HEK293 (cell line): ENCODE measurements at regions not wholly inside any gene's neighbourhood (a gene's known extent, or its start where the extent isn't known, plus 50 kb on each side); places are given as distances from the start of the nearest gene placed in this dataset.

Experiments
- CTCF ChIA-PET: fragments of 350-600 bp; formaldehyde crosslinking; extraction: SDS; loops from one replicate; lab custom pipeline; 2021; ENCODE audit warnings: antibody characterized with exemption; lab: Yijun Ruan, JAX
- POLR2A ChIA-PET: fragments of 300-600 bp; formaldehyde crosslinking; extraction: SDS; loops from one replicate; lab custom pipeline; 2020; ENCODE audit warnings: antibody characterized with exemption, inconsistent platforms; lab: Yijun Ruan, JAX
- H3K27ac ChIP-seq: fragments of 200-500 bp; sonication (Bioruptor generic); 2 replicates; pipeline ENCODE4 v1.5.1; 2014; ENCODE audit warnings: low read depth, low read length, control low read depth, inconsistent platforms; ENCODE audit errors: extremely low read depth
- H3K36me3 ChIP-seq, 2 experiments: fragments of 200-500 bp in 1 of 2; sonication (Bioruptor generic) in 1 of 2; 1 replicate in 1 of 2; 2 replicates in 1 of 2; pipeline ENCODE4 v1.5.1; 2014 to 2017; ENCODE audit warnings: inconsistent platforms in 2 of 2, low read length in 2 of 2; ENCODE audit not compliant: control insufficient read depth in 2 of 2, insufficient read depth in 1 of 2
- H3K4me1 ChIP-seq: fragments of 200-500 bp; sonication (Bioruptor generic); 2 replicates; pipeline ENCODE4 v1.5.1; 2014; ENCODE audit warnings: mild to moderate bottlenecking, low read length, inconsistent platforms; ENCODE audit not compliant: control insufficient read depth, insufficient read depth
- H3K4me3 ChIP-seq: 2 replicates; pipeline ENCODE4 v1.5.1; 2011; ENCODE audit warnings: low read depth, mild to moderate bottlenecking, control low read depth, low read length, moderate library complexity
- H3K9me3 ChIP-seq: fragments of 200-500 bp; sonication (Bioruptor generic); 2 replicates; pipeline ENCODE4 v1.5.1; 2014; ENCODE audit warnings: low read depth, low read length, inconsistent platforms; ENCODE audit not compliant: control insufficient read depth, insufficient read depth
- OVOL3 ChIP-seq: fragments of 450-650 bp; formaldehyde crosslinking; IDR thresholded peaks from 2 replicates; pipeline ENCODE4 v1.5.1; 2016; ENCODE audit warnings: missing biosample characterization, missing genetic modification characterization
- WT1 ChIP-seq: fragments of 450-650 bp; formaldehyde crosslinking; IDR thresholded peaks from 2 replicates; pipeline ENCODE4 v1.5.1; 2016; ENCODE audit warnings: missing biosample characterization, missing genetic modification characterization
- YY1 ChIP-seq: fragments of 450-650 bp; formaldehyde crosslinking; IDR thresholded peaks from 2 replicates; pipeline ENCODE4 v1.5.1; 2018; ENCODE audit warnings: missing biosample characterization, missing genetic modification characterization
- ZFHX2 ChIP-seq: fragments of 450-650 bp; formaldehyde crosslinking; conservative IDR thresholded peaks from 2 replicates; pipeline ENCODE4 v1.5.1; 2016; ENCODE audit warnings: missing biosample characterization, missing genetic modification characterization
- ZFP69B ChIP-seq: fragments of 450-650 bp; formaldehyde crosslinking; IDR thresholded peaks from 2 replicates; pipeline ENCODE4 v1.5.1; 2016; ENCODE audit warnings: missing biosample characterization, missing genetic modification characterization
- ZNF133 ChIP-seq: fragments of 450-650 bp; formaldehyde crosslinking; IDR thresholded peaks from 2 replicates; pipeline ENCODE4 v1.5.1; 2016; ENCODE audit warnings: missing biosample characterization, missing genetic modification characterization
- ZNF174 ChIP-seq: fragments of 450-650 bp; formaldehyde crosslinking; IDR thresholded peaks from 2 replicates; pipeline ENCODE4 v1.5.0; 2017; ENCODE audit warnings: missing biosample characterization, mild to moderate bottlenecking, missing genetic modification characterization
- ZNF211 ChIP-seq: fragments of 450-650 bp; formaldehyde crosslinking; IDR thresholded peaks from 2 replicates; pipeline ENCODE4 v1.5.1; 2016; ENCODE audit warnings: low read depth, missing biosample characterization, missing genetic modification characterization
- ZNF221 ChIP-seq: fragments of 450-650 bp; formaldehyde crosslinking; IDR thresholded peaks from 2 replicates; pipeline ENCODE4 v1.5.1; 2017; ENCODE audit warnings: missing biosample characterization, missing genetic modification characterization, borderline replicate concordance
- ZNF354C ChIP-seq: fragments of 450-650 bp; formaldehyde crosslinking; IDR thresholded peaks from 2 replicates; pipeline ENCODE4 v1.5.1; 2016; ENCODE audit warnings: missing biosample characterization, missing genetic modification characterization, low read depth, borderline replicate concordance
- ZNF785 ChIP-seq: fragments of 450-650 bp; formaldehyde crosslinking; IDR thresholded peaks from 2 replicates; pipeline ENCODE4 v1.5.1; 2016; ENCODE audit warnings: missing biosample characterization, missing genetic modification characterization
- TF ChIP-seq, protein P1 (sequence below): fragments of 450-650 bp; formaldehyde crosslinking; IDR thresholded peaks from 2 replicates; pipeline ENCODE4 v1.5.1; 2016; ENCODE audit warnings: missing biosample characterization, missing genetic modification characterization
- TF ChIP-seq, protein P2 (sequence below): fragments of 450-650 bp; formaldehyde crosslinking; IDR thresholded peaks from 2 replicates; pipeline ENCODE4 v1.5.1; 2016; ENCODE audit warnings: missing biosample characterization, missing genetic modification characterization, low read depth
- TF ChIP-seq, protein P3 (sequence below): fragments of 450-650 bp; IDR thresholded peaks from 2 replicates; pipeline ENCODE4 v1.5.1; 2018; ENCODE audit warnings: missing biosample characterization, missing genetic modification characterization
- TF ChIP-seq, protein P4 (sequence below): fragments of 450-650 bp; formaldehyde crosslinking; IDR thresholded peaks from 2 replicates; pipeline ENCODE4 v1.5.1; 2016; ENCODE audit warnings: missing biosample characterization, missing genetic modification characterization

DNA sequence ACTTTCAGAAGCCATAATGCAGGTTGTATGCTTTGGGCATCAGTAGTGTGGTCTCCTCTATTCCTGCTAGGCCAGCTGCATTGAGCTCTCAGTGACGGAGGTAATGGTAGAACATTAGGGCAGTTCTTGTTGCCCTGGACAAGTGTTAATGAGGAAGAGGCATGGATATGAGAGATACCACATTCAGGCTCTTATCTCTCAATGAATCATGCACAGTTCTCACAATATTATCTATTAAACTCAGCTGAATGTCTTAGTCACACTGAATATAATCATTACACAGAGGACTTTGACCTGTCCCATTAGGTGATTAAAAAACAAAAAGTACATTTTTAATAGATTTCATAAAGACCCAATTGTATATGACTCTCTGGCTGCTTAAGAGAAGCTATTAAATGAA, 76.6 kb upstream of the SSBP2 start:
- Histone ChIP-seq H3K36me3 (no peaks in the 10 kb centered on the region), H3K4me1 (no peaks in the 10 kb centered on the region), H3K27ac (no peak overlapping the region), H3K4me3 (no peak overlapping the region), H3K9me3 (no peaks in the 10 kb centered on the region)
- ChIA-PET CTCF (interaction anchor here (0.7 to 1.6 kb wide), 2 partner anchors 9 to 60 kb away, joined by 3 to 4 read pairs; no protein-coding TSS in a partner anchor), POLR2A (no interaction called here)
- TF ChIP-seq ZNF133 (tag by site-specific recombination) (no peak), WT1 (tag by site-specific recombination) (no peak), ZNF174 (no peak), ZFHX2 (tag by site-specific recombination) (no peak), ZNF354C (tag by site-specific recombination) (no peak)
- TF ChIP-seq, protein P1, sequence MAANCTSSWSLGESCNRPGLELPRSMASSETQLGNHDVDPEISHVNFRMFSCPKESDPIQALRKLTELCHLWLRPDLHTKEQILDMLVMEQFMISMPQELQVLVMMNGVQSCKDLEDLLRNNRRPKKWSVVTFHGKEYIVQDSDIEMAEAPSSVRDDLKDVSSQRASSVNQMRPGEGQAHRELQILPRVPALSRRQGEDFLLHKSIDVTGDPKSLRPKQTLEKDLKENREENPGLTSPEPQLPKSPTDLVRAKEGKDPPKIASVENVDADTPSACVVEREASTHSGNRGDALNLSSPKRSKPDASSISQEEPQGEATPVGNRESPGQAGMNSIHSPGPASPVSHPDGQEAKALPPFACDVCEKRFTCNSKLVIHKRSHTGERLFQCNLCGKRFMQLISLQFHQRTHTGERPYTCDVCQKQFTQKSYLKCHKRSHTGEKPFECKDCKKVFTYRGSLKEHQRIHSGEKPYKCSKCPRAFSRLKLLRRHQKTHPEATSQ (tag by site-specific recombination) = no peak

DNA sequence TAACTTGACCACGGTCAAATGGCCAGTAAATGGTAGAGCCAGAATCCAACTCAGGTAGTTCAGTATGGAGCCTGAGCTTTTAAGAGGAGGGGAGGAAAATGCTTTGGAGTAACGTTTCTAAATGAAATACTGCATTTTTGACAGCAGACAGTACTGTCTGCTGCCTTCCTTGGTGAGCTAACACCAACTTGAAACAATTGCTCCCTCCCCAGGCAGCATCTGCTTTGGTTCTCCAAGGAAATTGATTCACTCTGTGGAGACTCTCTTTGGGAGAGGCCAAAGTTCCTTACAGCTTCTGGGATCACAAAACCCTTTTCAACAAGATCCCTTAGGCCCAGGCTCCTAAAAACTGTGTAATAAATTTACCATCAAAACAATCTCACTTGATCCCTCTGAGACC, 75.2 kb upstream of the SSBP2 start:
- CTCF ChIA-PET = interaction anchor here (0.5 kb wide), 1 partner anchor 343 kb away, joined by 3 read pairs; no protein-coding TSS in a partner anchor
- POLR2A ChIA-PET = no interaction called here
- H3K4me3 ChIP-seq = no peak overlapping the region
- H3K27ac ChIP-seq = no peak overlapping the region
- no peaks in the 10 kb centered on the region for H3K4me1 ChIP-seq
- no peak for TF ChIP-seq ZNF211 (tag by site-specific recombination)
- no peak for TF ChIP-seq ZFP69B (tag by site-specific recombination)
- TF ChIP-seq, protein P2, sequence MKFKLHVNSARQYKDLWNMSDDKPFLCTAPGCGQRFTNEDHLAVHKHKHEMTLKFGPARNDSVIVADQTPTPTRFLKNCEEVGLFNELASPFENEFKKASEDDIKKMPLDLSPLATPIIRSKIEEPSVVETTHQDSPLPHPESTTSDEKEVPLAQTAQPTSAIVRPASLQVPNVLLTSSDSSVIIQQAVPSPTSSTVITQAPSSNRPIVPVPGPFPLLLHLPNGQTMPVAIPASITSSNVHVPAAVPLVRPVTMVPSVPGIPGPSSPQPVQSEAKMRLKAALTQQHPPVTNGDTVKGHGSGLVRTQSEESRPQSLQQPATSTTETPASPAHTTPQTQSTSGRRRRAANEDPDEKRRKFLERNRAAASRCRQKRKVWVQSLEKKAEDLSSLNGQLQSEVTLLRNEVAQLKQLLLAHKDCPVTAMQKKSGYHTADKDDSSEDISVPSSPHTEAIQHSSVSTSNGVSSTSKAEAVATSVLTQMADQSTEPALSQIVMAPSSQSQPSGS (tag by site-specific recombination) = no peak
- no peak for TF ChIP-seq OVOL3 (tag by site-specific recombination)
- TF ChIP-seq ZNF221 (tag by site-specific recombination) = no peak
- TF ChIP-seq, protein P3, sequence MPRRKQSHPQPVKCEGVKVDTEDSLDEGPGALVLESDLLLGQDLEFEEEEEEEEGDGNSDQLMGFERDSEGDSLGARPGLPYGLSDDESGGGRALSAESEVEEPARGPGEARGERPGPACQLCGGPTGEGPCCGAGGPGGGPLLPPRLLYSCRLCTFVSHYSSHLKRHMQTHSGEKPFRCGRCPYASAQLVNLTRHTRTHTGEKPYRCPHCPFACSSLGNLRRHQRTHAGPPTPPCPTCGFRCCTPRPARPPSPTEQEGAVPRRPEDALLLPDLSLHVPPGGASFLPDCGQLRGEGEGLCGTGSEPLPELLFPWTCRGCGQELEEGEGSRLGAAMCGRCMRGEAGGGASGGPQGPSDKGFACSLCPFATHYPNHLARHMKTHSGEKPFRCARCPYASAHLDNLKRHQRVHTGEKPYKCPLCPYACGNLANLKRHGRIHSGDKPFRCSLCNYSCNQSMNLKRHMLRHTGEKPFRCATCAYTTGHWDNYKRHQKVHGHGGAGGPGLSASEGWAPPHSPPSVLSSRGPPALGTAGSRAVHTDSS = no peak
- no peak for TF ChIP-seq YY1
- no peak for TF ChIP-seq ZNF785
- TF ChIP-seq, protein P4, sequence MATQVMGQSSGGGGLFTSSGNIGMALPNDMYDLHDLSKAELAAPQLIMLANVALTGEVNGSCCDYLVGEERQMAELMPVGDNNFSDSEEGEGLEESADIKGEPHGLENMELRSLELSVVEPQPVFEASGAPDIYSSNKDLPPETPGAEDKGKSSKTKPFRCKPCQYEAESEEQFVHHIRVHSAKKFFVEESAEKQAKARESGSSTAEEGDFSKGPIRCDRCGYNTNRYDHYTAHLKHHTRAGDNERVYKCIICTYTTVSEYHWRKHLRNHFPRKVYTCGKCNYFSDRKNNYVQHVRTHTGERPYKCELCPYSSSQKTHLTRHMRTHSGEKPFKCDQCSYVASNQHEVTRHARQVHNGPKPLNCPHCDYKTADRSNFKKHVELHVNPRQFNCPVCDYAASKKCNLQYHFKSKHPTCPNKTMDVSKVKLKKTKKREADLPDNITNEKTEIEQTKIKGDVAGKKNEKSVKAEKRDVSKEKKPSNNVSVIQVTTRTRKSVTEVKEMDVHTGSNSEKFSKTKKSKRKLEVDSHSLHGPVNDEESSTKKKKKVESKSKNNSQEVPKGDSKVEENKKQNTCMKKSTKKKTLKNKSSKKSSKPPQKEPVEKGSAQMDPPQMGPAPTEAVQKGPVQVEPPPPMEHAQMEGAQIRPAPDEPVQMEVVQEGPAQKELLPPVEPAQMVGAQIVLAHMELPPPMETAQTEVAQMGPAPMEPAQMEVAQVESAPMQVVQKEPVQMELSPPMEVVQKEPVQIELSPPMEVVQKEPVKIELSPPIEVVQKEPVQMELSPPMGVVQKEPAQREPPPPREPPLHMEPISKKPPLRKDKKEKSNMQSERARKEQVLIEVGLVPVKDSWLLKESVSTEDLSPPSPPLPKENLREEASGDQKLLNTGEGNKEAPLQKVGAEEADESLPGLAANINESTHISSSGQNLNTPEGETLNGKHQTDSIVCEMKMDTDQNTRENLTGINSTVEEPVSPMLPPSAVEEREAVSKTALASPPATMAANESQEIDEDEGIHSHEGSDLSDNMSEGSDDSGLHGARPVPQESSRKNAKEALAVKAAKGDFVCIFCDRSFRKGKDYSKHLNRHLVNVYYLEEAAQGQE (tag by site-specific recombination) = no peak
- H3K36me3 ChIP-seq = no peaks in the 10 kb centered on the region
- H3K9me3 ChIP-seq = no peaks in the 10 kb centered on the region
